ENCODE measurements at regions not wholly inside any gene's neighbourhood (a gene's known extent, or its start where the extent isn't known, plus 50 kb on each side); places are given as distances from the start of the nearest gene placed in this dataset.

DNA sequence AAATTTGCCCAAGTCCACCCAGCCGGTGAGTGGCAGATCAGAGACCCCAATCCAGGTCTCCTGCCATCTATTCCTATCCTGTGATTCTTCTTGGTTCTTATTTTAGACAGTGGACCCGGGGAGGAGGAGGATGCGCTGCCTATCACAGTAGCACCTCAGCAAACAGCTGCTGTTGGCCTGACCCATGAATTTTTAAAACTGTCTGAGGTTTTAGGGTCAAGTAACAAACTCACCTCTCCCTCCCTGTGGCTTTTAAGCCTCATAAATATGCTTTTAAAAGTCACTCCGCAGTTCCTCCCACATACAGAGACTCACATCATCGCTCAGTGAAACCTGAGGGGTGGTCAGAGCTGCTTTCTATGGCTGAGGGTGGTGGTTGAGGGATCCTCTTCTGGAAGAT lies 128.6 kb downstream of the NAV1 start:
- TF ChIP-seq, protein P1, sequence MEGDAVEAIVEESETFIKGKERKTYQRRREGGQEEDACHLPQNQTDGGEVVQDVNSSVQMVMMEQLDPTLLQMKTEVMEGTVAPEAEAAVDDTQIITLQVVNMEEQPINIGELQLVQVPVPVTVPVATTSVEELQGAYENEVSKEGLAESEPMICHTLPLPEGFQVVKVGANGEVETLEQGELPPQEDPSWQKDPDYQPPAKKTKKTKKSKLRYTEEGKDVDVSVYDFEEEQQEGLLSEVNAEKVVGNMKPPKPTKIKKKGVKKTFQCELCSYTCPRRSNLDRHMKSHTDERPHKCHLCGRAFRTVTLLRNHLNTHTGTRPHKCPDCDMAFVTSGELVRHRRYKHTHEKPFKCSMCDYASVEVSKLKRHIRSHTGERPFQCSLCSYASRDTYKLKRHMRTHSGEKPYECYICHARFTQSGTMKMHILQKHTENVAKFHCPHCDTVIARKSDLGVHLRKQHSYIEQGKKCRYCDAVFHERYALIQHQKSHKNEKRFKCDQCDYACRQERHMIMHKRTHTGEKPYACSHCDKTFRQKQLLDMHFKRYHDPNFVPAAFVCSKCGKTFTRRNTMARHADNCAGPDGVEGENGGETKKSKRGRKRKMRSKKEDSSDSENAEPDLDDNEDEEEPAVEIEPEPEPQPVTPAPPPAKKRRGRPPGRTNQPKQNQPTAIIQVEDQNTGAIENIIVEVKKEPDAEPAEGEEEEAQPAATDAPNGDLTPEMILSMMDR (IDR thresholded peaks at IDR 0.05) = no peak
- TF ChIP-seq POLR2A (IDR thresholded peaks at IDR 0.05) = no peak
